K562 (cell line): ENCODE measurements at regions not wholly inside any gene's neighbourhood (a gene's known extent, or its start where the extent isn't known, plus 50 kb on each side); places are given as distances from the start of the nearest gene placed in this dataset.

ENCODE experiments used
- ATAC-seq: fragments of 200-7000 bp; cut with Tn5 transposase; 3 replicates; pipeline ENCODE4 v1.9.1; 2020; ENCODE audit warnings: moderate library complexity
- BruUV-seq: library from RNA; stranded (reverse); fragments of 400-500 nt; replicated peaks from 2 replicates; lab custom pipeline; 2021; lab: Mats Ljungman, UMichigan
- CTCF ChIA-PET: fragments of 300-600 bp; formaldehyde crosslinking; extraction: SDS; loops from one replicate; lab custom pipeline; 2021; ENCODE audit warnings: low intra/inter-chr PET ratio; lab: Yijun Ruan, JAX
- POLR2A ChIA-PET: fragments of 300-600, 350-650 bp; sonication (Branson Sonifier 250); formaldehyde crosslinking; extraction: SDS; loops from one replicate; lab custom pipeline; 2021; ENCODE audit warnings: antibody characterized with exemption, inconsistent platforms; lab: Yijun Ruan, JAX
- DNase-seq, 4 experiments: peaks; one replicate each; pipeline versions ENCODE4 v3.0.0 to v3.0.0-alpha.2; 2011 to 2018; ENCODE audit warnings: low spot score in 3 of 4, mixed read lengths in 3 of 4; ENCODE audit errors: extremely low read depth in 1 of 4
- FAIRE-seq: peaks from 2 replicates; lab custom pipeline; 2011; peaks lifted over from hg19 to GRCh38; lab: Jason Lieb, UNC
- H2AFZ ChIP-seq: 2 replicates; pipeline ENCODE4 v1.6.0; 2011; ENCODE audit warnings: low read depth, low read length, control low read depth, inconsistent platforms
- H3K27ac ChIP-seq: fragments of 200-600 bp; 3 replicates; pipeline ENCODE4 v1.8.0; 2011; ENCODE audit warnings: low read depth, mild to moderate bottlenecking, control low read depth, inconsistent platforms, low read length, moderate library complexity, mixed read lengths; ENCODE audit errors: extremely low read depth
- H3K27me3 ChIP-seq, 2 experiments: fragments of 300-600 bp in 1 of 2; 2 replicates in 1 of 2; 3 replicates in 1 of 2; pipeline versions ENCODE4 v1.6.0 to v1.8.0; 2011; ENCODE audit warnings: inconsistent platforms in 2 of 2, low read length in 2 of 2, mild to moderate bottlenecking in 1 of 2, mixed read lengths in 1 of 2, moderate library complexity in 1 of 2; ENCODE audit not compliant: control insufficient read depth in 2 of 2, insufficient read depth in 2 of 2
- H3K36me3 ChIP-seq: fragments of 300-600 bp; 3 replicates; pipeline ENCODE4 v1.8.0; 2011; ENCODE audit warnings: mild to moderate bottlenecking, low read length, inconsistent platforms; ENCODE audit not compliant: control insufficient read depth, insufficient read depth
- H3K4me1 ChIP-seq, 2 experiments: fragments of 200-600 bp in 1 of 2; replicated peaks in 1 of 2; 2 replicates in 1 of 2; 3 replicates in 1 of 2; pipeline versions ENCODE4 v1.5.1 to v1.8.0; 2011; ENCODE audit warnings: inconsistent platforms in 2 of 2, low read length in 2 of 2, mild to moderate bottlenecking in 1 of 2, mixed read lengths in 1 of 2, moderate library complexity in 1 of 2; ENCODE audit not compliant: control insufficient read depth in 2 of 2, insufficient read depth in 2 of 2
- H3K4me2 ChIP-seq: 2 replicates; pipeline ENCODE4 v1.6.1; 2011; ENCODE audit warnings: low read length, control low read depth, inconsistent platforms, mixed read lengths; ENCODE audit not compliant: insufficient read depth
- H3K4me3 ChIP-seq: fragments of 200-600 bp; sonication (generic), shearing (Covaris generic); 2 replicates; pipeline ENCODE4 v1.5.1; 2016; ENCODE audit warnings: control low read depth, inconsistent platforms
- H3K79me2 ChIP-seq: fragments of 200-600 bp; 3 replicates; pipeline ENCODE4 v1.8.0; 2011; ENCODE audit warnings: low read length, inconsistent platforms; ENCODE audit not compliant: control insufficient read depth, insufficient read depth
- H3K9ac ChIP-seq, 2 experiments: 2 replicates each; pipeline versions ENCODE4 v1.6.0 to v1.6.1; 2011; ENCODE audit warnings: low read depth in 2 of 2, low read length in 2 of 2, control low read depth in 1 of 2, inconsistent platforms in 1 of 2, mild to moderate bottlenecking in 1 of 2, mixed read lengths in 1 of 2; ENCODE audit not compliant: insufficient read depth in 1 of 2
- H3K9me1 ChIP-seq: one replicate; pipeline ENCODE4 v1.6.0; 2011; ENCODE audit warnings: inconsistent platforms, mild to moderate bottlenecking, low read length, moderate library complexity; ENCODE audit not compliant: control insufficient read depth, insufficient read depth
- H3K9me3 ChIP-seq: replicated peaks from 2 replicates; pipeline ENCODE4 v1.5.1; 2011; ENCODE audit warnings: low read depth, low read length, inconsistent platforms; ENCODE audit not compliant: control insufficient read depth, insufficient read depth
- H4K20me1 ChIP-seq: replicated peaks from 2 replicates; pipeline ENCODE4 v1.6.1; 2011; ENCODE audit warnings: low read length, inconsistent platforms, mixed read lengths; ENCODE audit not compliant: control insufficient read depth, insufficient read depth
- DMBX1 ChIP-seq: fragments of 250-450 bp; sonication (Bioruptor Pico); IDR thresholded peaks from 2 replicates; pipeline ENCODE4 v1.8.0; 2022; ENCODE audit warnings: inconsistent platforms, mild to moderate bottlenecking, moderate library complexity, borderline replicate concordance
- HIVEP1 ChIP-seq: fragments of 250-450 bp; sonication (Bioruptor Pico); IDR thresholded peaks from 2 replicates; pipeline ENCODE4 v1.4.0; 2020; ENCODE audit warnings: mild to moderate bottlenecking
- MAFG ChIP-seq: fragments of 450-650 bp; conservative IDR thresholded peaks from 2 replicates; pipeline ENCODE4 v1.6.1; 2016; ENCODE audit warnings: missing genetic modification characterization, missing compliant biosample characterization
- MAZ ChIP-seq, 2 experiments: fragments of 450-650 bp in 1 of 2; sonication (generic) in 1 of 2; formaldehyde crosslinking; IDR thresholded peaks in 1 of 2; conservative IDR thresholded peaks in 1 of 2; 2 replicates each; pipeline versions ENCODE4 v1.4.0 to v1.5.0; 2020; ENCODE audit warnings: mild to moderate bottlenecking in 1 of 2, missing genetic modification reagents in 1 of 2
- MTA1 ChIP-seq: fragments of 450-650 bp; IDR thresholded peaks from 2 replicates; pipeline ENCODE4 v1.6.1; 2017; ENCODE audit warnings: borderline replicate concordance
- NFATC3 ChIP-seq: fragments of 450-650 bp; IDR thresholded peaks from 2 replicates; pipeline ENCODE4 v1.6.1; 2017; ENCODE audit warnings: mild to moderate bottlenecking
- POU5F1 ChIP-seq: fragments of 150-350 bp; IDR thresholded peaks from 2 replicates; pipeline ENCODE4 v1.6.1; 2014; ENCODE audit warnings: borderline replicate concordance, low read length, low read depth, mild to moderate bottlenecking; ENCODE audit not compliant: partially characterized antibody
- SMARCA4 ChIP-seq: fragments of 450-650 bp; IDR thresholded peaks from 2 replicates; pipeline ENCODE4 v1.6.1; 2016
- SMARCB1 ChIP-seq: IDR thresholded peaks from 2 replicates; pipeline ENCODE4 v1.6.1; 2011; ENCODE audit warnings: improper control_type of control experiment, low read depth; ENCODE audit not compliant: insufficient read length
- SRSF3 ChIP-seq: fragments of 200-400 bp; formaldehyde crosslinking; IDR thresholded peaks from 2 replicates; pipeline ENCODE4 v1.6.1; 2016; ENCODE audit warnings: mild to moderate bottlenecking, low read length, moderate library complexity; ENCODE audit not compliant: insufficient read depth
- TRIM28 ChIP-seq: fragments of 450-650 bp; IDR thresholded peaks from 2 replicates; pipeline ENCODE4 v1.6.1; 2017
- ZBTB7A ChIP-seq: IDR thresholded peaks from 2 replicates; pipeline ENCODE4 v1.6.1; 2011; ENCODE audit warnings: low read depth, mild to moderate bottlenecking, low read length, moderate library complexity, borderline replicate concordance; ENCODE audit not compliant: control insufficient read depth
- ZNF143 ChIP-seq: sonication (generic); formaldehyde crosslinking; IDR thresholded peaks from 2 replicates; pipeline ENCODE4 v1.9.0; 2022; ENCODE audit warnings: mild to moderate bottlenecking, missing genetic modification reagents
- ZNF444 ChIP-seq: fragments of 250-450 bp; sonication (Bioruptor Pico); IDR thresholded peaks from 2 replicates; pipeline ENCODE4 v1.4.0; 2020; ENCODE audit warnings: mild to moderate bottlenecking, moderate library complexity
- ZNF583 ChIP-seq: fragments of 250-450 bp; sonication (Bioruptor Pico); IDR thresholded peaks from 2 replicates; pipeline ENCODE4 v1.4.0; 2020
- ZNF75A ChIP-seq: fragments of 450-650 bp; formaldehyde crosslinking; IDR thresholded peaks from 2 replicates; pipeline ENCODE4 v1.4.0; 2020; ENCODE audit warnings: mild to moderate bottlenecking
- ZNF79 ChIP-seq: fragments of 250-450 bp; sonication (Bioruptor Pico); IDR thresholded peaks from 2 replicates; pipeline ENCODE4 v1.4.0; 2020; ENCODE audit warnings: low read depth, mild to moderate bottlenecking, moderate library complexity
- WGBS: fragments of 100-300 bp; shearing (Covaris generic); methylation state at CpG from one replicate; pipeline ENCODE4 v1.1.6; 2016; ENCODE audit warnings: low coverage, mixed read lengths; ENCODE audit not compliant: insufficient coverage; ENCODE audit errors: missing lambda C conversion rate; 5-methylcytosine and 5-hydroxymethylcytosine counted together
- in situ Hi-C: fragments of 300-500 bp; cut with MboI; formaldehyde crosslinking; loops from 4 replicates; pipeline ENCODE4 v1.15.0; 2018; ENCODE audit warnings: inconsistent platforms, mixed read lengths
- intact Hi-C: fragments of 100-400 bp; cut with micrococcal nuclease; formaldehyde crosslinking; loops from 2 replicates; pipeline ENCODE4 v1.14.2; 2022
- TF ChIP-seq, protein P1 (sequence below): fragments of 450-650 bp; IDR thresholded peaks from 2 replicates; pipeline ENCODE4 v1.7.1; 2018; ENCODE audit warnings: mild to moderate bottlenecking, low read depth; ENCODE audit not compliant: partially characterized antibody

DNA sequence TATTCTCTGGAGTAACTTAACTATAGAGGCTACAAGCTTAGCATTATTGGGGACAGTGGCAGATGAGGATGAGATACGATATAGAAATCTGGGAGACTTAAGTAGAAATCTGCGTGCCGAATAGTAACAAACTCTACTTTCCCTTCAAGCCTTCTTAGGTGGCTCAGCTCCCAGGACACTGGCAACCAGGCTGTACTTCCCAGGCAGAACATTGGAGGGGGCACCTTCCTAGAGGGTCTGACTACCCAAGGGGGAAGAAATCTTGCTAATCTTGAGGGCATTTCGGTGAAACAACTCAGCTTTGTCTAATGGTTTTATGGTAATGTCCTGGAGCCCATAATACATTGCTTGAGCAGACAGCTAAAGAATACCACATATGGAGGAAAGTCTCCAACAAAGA lies 126.2 kb upstream of the DTNA start:
- DNase-seq (no peak), ATAC-seq (no peak), FAIRE-seq (no peak)
- no TSS peak for BruUV-seq
- no peak overlapping the region for H3K9ac ChIP-seq
- H3K27ac ChIP-seq: no peak overlapping the region
- no peak overlapping the region for H2AFZ ChIP-seq
- WGBS: 9% methylated on average over 4 of the region's 4 CpGs
- POLR2A ChIA-PET: no interaction called here
- H3K27me3 ChIP-seq: no peaks in the 10 kb centered on the region
- TF ChIP-seq ZNF75A (CRISPR knock-in tag) (no peak), MAZ (CRISPR knock-in tag; conservative IDR thresholded peaks at IDR 0.05 in 1 of 2, IDR thresholded peaks at IDR 0.05 in 1 of 2) (no peak), HIVEP1 (CRISPR knock-in tag) (no peak), ZBTB7A (no peak), MTA1 (no peak), TRIM28 (no peak), ZNF583 (CRISPR knock-in tag) (no peak)
- H3K36me3 ChIP-seq: no peaks in the 10 kb centered on the region
- H3K4me2 ChIP-seq: no peak overlapping the region
- H4K20me1 ChIP-seq: no peaks in the 10 kb centered on the region
- CTCF ChIA-PET: no interaction called here
- no peaks in the 10 kb centered on the region for H3K4me1 ChIP-seq
- in situ Hi-C loops: no loop called here
- H3K9me3 ChIP-seq: no peaks in the 10 kb centered on the region
- H3K4me3 ChIP-seq: no peak overlapping the region
- intact Hi-C loops: no loop called here
- H3K9me1 ChIP-seq: no peaks in the 10 kb centered on the region
- no peaks in the 10 kb centered on the region for H3K79me2 ChIP-seq

DNA sequence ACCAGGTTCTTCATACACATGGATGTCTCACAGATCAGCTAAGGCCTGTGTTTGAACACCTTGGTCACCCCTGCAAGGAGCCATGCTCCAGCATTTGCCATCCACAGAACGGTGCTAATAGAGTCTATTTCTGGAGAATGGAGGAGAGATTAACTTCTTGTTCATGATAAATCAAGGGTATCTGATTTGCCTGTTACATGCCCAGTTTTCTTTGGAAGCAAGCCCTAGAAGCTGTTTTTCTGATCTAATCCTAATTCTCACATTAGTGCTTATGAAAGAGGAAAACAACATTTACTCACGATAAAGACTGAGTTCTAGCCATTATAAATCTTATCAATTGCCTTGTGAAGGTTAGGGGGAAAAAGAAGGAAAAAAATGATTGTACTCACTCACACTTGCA lies 119.6 kb upstream of the DTNA start:
- H3K4me3 ChIP-seq: no peak overlapping the region
- intact Hi-C loops: no loop called here
- ChIA-PET POLR2A (no interaction called here), CTCF (no interaction called here)
- no peaks in the 10 kb centered on the region for H3K36me3 ChIP-seq
- no peaks in the 10 kb centered on the region for H3K79me2 ChIP-seq
- H3K9me3 ChIP-seq: no peaks in the 10 kb centered on the region
- no peak overlapping the region for H3K27ac ChIP-seq
- FAIRE-seq: no peak
- no peaks in the 10 kb centered on the region for H3K4me1 ChIP-seq
- no peaks in the 10 kb centered on the region for H3K9me1 ChIP-seq
- no peak overlapping the region for H3K4me2 ChIP-seq
- no peaks in the 10 kb centered on the region for H4K20me1 ChIP-seq
- no peak for ATAC-seq
- BruUV-seq: no TSS peak
- 0% methylated on average over 2 of the region's 2 CpGs for WGBS
- no peaks in the 10 kb centered on the region for H3K27me3 ChIP-seq
- no peak overlapping the region for H3K9ac ChIP-seq
- in situ Hi-C loops: no loop called here
- H2AFZ ChIP-seq: no peak overlapping the region
- DNase-seq: no peak
- no peak for TF ChIP-seq NFATC3
- no peak for TF ChIP-seq DMBX1 (CRISPR knock-in tag)
- no peak for TF ChIP-seq POU5F1
- TF ChIP-seq SRSF3: no peak
- TF ChIP-seq MAFG: no peak
- TF ChIP-seq SMARCA4: no peak
- TF ChIP-seq, protein P1, sequence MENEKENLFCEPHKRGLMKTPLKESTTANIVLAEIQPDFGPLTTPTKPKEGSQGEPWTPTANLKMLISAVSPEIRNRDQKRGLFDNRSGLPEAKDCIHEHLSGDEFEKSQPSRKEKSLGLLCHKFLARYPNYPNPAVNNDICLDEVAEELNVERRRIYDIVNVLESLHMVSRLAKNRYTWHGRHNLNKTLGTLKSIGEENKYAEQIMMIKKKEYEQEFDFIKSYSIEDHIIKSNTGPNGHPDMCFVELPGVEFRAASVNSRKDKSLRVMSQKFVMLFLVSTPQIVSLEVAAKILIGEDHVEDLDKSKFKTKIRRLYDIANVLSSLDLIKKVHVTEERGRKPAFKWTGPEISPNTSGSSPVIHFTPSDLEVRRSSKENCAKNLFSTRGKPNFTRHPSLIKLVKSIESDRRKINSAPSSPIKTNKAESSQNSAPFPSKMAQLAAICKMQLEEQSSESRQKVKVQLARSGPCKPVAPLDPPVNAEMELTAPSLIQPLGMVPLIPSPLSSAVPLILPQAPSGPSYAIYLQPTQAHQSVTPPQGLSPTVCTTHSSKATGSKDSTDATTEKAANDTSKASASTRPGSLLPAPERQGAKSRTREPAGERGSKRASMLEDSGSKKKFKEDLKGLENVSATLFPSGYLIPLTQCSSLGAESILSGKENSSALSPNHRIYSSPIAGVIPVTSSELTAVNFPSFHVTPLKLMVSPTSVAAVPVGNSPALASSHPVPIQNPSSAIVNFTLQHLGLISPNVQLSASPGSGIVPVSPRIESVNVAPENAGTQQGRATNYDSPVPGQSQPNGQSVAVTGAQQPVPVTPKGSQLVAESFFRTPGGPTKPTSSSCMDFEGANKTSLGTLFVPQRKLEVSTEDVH: no peak
- no peak for TF ChIP-seq ZNF444
- no peak for TF ChIP-seq ZNF143 (CRISPR knock-in tag)
- TF ChIP-seq SMARCB1: no peak
- TF ChIP-seq ZNF79 (CRISPR knock-in tag): no peak
